IMR-90 (cell line): ENCODE measurements at regions not wholly inside any gene's neighbourhood (a gene's known extent, or its start where the extent isn't known, plus 50 kb on each side); places are given as distances from the start of the nearest gene placed in this dataset.
A peak's percentile ranks its signal among the peaks of the same experiment; 100 is the strongest.

Experiments
- ATAC-seq: fragments of 200-7000 bp; cut with Tn5 transposase; 2 replicates; pipeline ENCODE4 v1.9.1; 2020; ENCODE audit warnings: low read depth, mild to moderate bottlenecking, moderate library complexity
- BruUV-seq: library from RNA; stranded (reverse); fragments of 400-500 nt; replicated peaks from 2 replicates; lab custom pipeline; 2021; lab: Mats Ljungman, UMichigan
- CTCF ChIA-PET: fragments of 300-600 bp; formaldehyde crosslinking; extraction: SDS; loops from one replicate; lab custom pipeline; 2021; ENCODE audit warnings: antibody characterized with exemption; lab: Yijun Ruan, JAX
- POLR2A ChIA-PET: fragments of 300-600 bp; sonication (Branson Sonifier 250); formaldehyde crosslinking; loops from one replicate; lab custom pipeline; 2022; ENCODE audit warnings: antibody characterized with exemption; ENCODE audit not compliant: unreplicated experiment; lab: Charles Lee
- DNase-seq: peaks from one replicate; pipeline ENCODE4 v3.0.0; 2013
- H2AFZ ChIP-seq: replicated peaks from 2 replicates; pipeline ENCODE3; 2013; ENCODE audit warnings: low read length, mild to moderate bottlenecking; ENCODE audit not compliant: poor library complexity
- H2AK5ac ChIP-seq: 2 replicates; pipeline ENCODE4 v1.6.1; 2013; ENCODE audit warnings: low read depth, low read length, inconsistent platforms
- H2AK9ac ChIP-seq: replicated peaks from 2 replicates; pipeline ENCODE3; 2013; ENCODE audit warnings: mild to moderate bottlenecking, low read depth, low read length, moderate library complexity; ENCODE audit not compliant: poor library complexity
- H2BK120ac ChIP-seq: 2 replicates; pipeline ENCODE4 v1.6.1; 2013; ENCODE audit warnings: low read depth, low read length, inconsistent platforms
- H2BK15ac ChIP-seq: 3 replicates; pipeline ENCODE4 v1.6.1; 2013; ENCODE audit warnings: low read depth, low read length, inconsistent platforms
- H2BK20ac ChIP-seq: 2 replicates; pipeline ENCODE4 v1.6.1; 2013; ENCODE audit warnings: low read depth, mild to moderate bottlenecking, inconsistent platforms, low read length, moderate library complexity
- H2BK5ac ChIP-seq: 2 replicates; pipeline ENCODE4 v1.6.1; 2013; ENCODE audit warnings: mild to moderate bottlenecking, low read depth, low read length, inconsistent platforms; ENCODE audit not compliant: poor library complexity, severe bottlenecking
- H3K14ac ChIP-seq: replicated peaks from 2 replicates; pipeline ENCODE4 v1.6.1; 2013; ENCODE audit warnings: low read depth, low read length, inconsistent platforms
- H3K18ac ChIP-seq: 2 replicates; pipeline ENCODE4 v1.6.1; 2013; ENCODE audit warnings: low read depth, low read length, control low read depth
- H3K23ac ChIP-seq: 2 replicates; pipeline ENCODE4 v1.6.1; 2013; ENCODE audit warnings: low read depth, low read length, inconsistent platforms
- H3K27ac ChIP-seq: 2 replicates; pipeline ENCODE4 v1.5.1; 2013; ENCODE audit warnings: mild to moderate bottlenecking, control low read depth, low read length; ENCODE audit not compliant: insufficient read depth
- H3K27me3 ChIP-seq: 2 replicates; pipeline ENCODE4 v1.6.1; 2013; ENCODE audit warnings: low read length; ENCODE audit not compliant: control insufficient read depth, insufficient read depth
- H3K36me3 ChIP-seq: 2 replicates; pipeline ENCODE4 v1.6.1; 2013; ENCODE audit warnings: low read length, mixed read lengths; ENCODE audit not compliant: control insufficient read depth, insufficient read depth
- H3K4ac ChIP-seq: 2 replicates; pipeline ENCODE4 v1.6.1; 2013; ENCODE audit warnings: low read depth, low read length, inconsistent platforms
- H3K4me1 ChIP-seq: 2 replicates; pipeline ENCODE4 v1.6.1; 2013; ENCODE audit warnings: low read length, mixed read lengths; ENCODE audit not compliant: control insufficient read depth, insufficient read depth
- H3K4me2 ChIP-seq: 2 replicates; pipeline ENCODE4 v1.6.1; 2013; ENCODE audit warnings: low read depth, mild to moderate bottlenecking, control low read depth, low read length, moderate library complexity
- H3K4me3 ChIP-seq: 2 replicates; pipeline ENCODE4 v1.5.1; 2013; ENCODE audit warnings: low read depth, mild to moderate bottlenecking, control low read depth, low read length, moderate library complexity; ENCODE audit not compliant: insufficient read depth
- H3K56ac ChIP-seq: 2 replicates; pipeline ENCODE4 v1.6.1; 2013; ENCODE audit warnings: low read length, inconsistent platforms; ENCODE audit not compliant: insufficient read depth; ENCODE audit errors: extremely low read depth
- H3K79me1 ChIP-seq, 2 experiments: 2 replicates each; pipeline ENCODE4 v1.6.1; 2013; ENCODE audit warnings: low read length in 2 of 2, inconsistent platforms in 1 of 2, low read depth in 1 of 2
- H3K9ac ChIP-seq: 2 replicates; pipeline ENCODE4 v1.6.1; 2013; ENCODE audit warnings: low read depth, low read length, control low read depth
- H3K9me1 ChIP-seq: 2 replicates; pipeline ENCODE4 v1.6.1; 2013; ENCODE audit warnings: low read length, inconsistent platforms; ENCODE audit not compliant: insufficient read depth
- H3K9me3 ChIP-seq: 2 replicates; pipeline ENCODE4 v1.6.1; 2013; ENCODE audit warnings: low read length; ENCODE audit not compliant: control insufficient read depth, insufficient read depth
- H4K20me1 ChIP-seq: 2 replicates; pipeline ENCODE4 v1.6.1; 2013; ENCODE audit warnings: low read length, inconsistent platforms; ENCODE audit not compliant: insufficient read depth
- H4K5ac ChIP-seq: 2 replicates; pipeline ENCODE4 v1.6.1; 2013; ENCODE audit warnings: mild to moderate bottlenecking, low read depth, low read length, control low read depth
- H4K8ac ChIP-seq, 2 experiments: 2 replicates each; pipeline ENCODE4 v1.6.1; 2013; ENCODE audit warnings: low read depth in 2 of 2, low read length in 2 of 2, control low read depth in 1 of 2, inconsistent platforms in 1 of 2
- H4K91ac ChIP-seq: 2 replicates; pipeline ENCODE4 v1.6.1; 2013; ENCODE audit warnings: low read depth, low read length, inconsistent platforms; ENCODE audit not compliant: insufficient read depth
- BHLHE40 ChIP-seq: fragments of 150-350 bp; IDR thresholded peaks from 2 replicates; pipeline ENCODE4 v1.6.1; 2016; ENCODE audit warnings: mild to moderate bottlenecking, low read depth, low read length
- MAFK ChIP-seq: IDR thresholded peaks from 2 replicates; pipeline ENCODE4 v1.6.1; 2012; ENCODE audit warnings: low read depth, low read length, improper control_type of control experiment
- MAZ ChIP-seq: IDR thresholded peaks from 2 replicates; pipeline ENCODE4 v1.6.1; 2012; ENCODE audit warnings: low read depth, mild to moderate bottlenecking, low read length, improper control_type of control experiment, moderate library complexity, borderline replicate concordance
- MXI1 ChIP-seq: IDR thresholded peaks from 2 replicates; pipeline ENCODE4 v1.6.1; 2012; ENCODE audit warnings: low read depth, mild to moderate bottlenecking, low read length, moderate library complexity, borderline replicate concordance
- POLR2A ChIP-seq: IDR thresholded peaks from 2 replicates; pipeline ENCODE4 v1.6.1; 2012; ENCODE audit warnings: mild to moderate bottlenecking, low read depth, low read length
- RAD21 ChIP-seq: IDR thresholded peaks from 2 replicates; pipeline ENCODE4 v1.6.1; 2012; ENCODE audit warnings: low read length, improper control_type of control experiment
- RCOR1 ChIP-seq: IDR thresholded peaks from 2 replicates; pipeline ENCODE4 v1.6.1; 2012; ENCODE audit warnings: mild to moderate bottlenecking, low read length, improper control_type of control experiment; ENCODE audit not compliant: insufficient replicate concordance
- RFX5 ChIP-seq: IDR thresholded peaks from 2 replicates; pipeline ENCODE4 v1.8.0; 2012; ENCODE audit warnings: low read depth, mild to moderate bottlenecking, low read length, moderate library complexity
- WGBS, 2 experiments: methylation state at CpG; one replicate each; pipeline versions ENCODE4 v1.1.5 to v1.1.7; 2013; ENCODE audit warnings: missing lambda C conversion rate in 2 of 2; ENCODE audit not compliant: insufficient read length in 1 of 2; ENCODE audit errors: extremely low coverage in 2 of 2; 5-methylcytosine and 5-hydroxymethylcytosine counted together
- dilution Hi-C: fragments of 300-500 bp; cut with HindIII; formaldehyde crosslinking; loops from one replicate; pipeline ENCODE4 v1.14.3; 2018; ENCODE audit warnings: low sequenced_read_pairs; ENCODE audit not compliant: unreplicated experiment
- in situ Hi-C: fragments of 300-500 bp; cut with MboI; formaldehyde crosslinking; loops from 3 replicates; pipeline ENCODE4 v1.14.3; 2019; ENCODE audit warnings: low sequenced_read_pairs, inconsistent platforms, mixed read lengths
- intact Hi-C: fragments of 100-400 bp; cut with micrococcal nuclease; formaldehyde crosslinking; loops from 2 replicates; pipeline ENCODE4 v1.10.0; 2022
- TF ChIP-seq, protein P1 (sequence below): fragments of 150-350 bp; IDR thresholded peaks from 2 replicates; pipeline ENCODE4 v1.6.1; 2016; ENCODE audit warnings: low read depth, mild to moderate bottlenecking, low read length, moderate library complexity, borderline replicate concordance
- TF ChIP-seq, protein P2 (sequence below): fragments of 150-350 bp; IDR thresholded peaks from 2 replicates; pipeline ENCODE4 v1.6.1; 2017; ENCODE audit warnings: mild to moderate bottlenecking, antibody characterized with exemption, low read length, low read depth
- TF ChIP-seq, protein P3 (sequence below): conservative IDR thresholded peaks from 2 replicates; pipeline ENCODE4 v1.5.1; 2012; ENCODE audit warnings: mild to moderate bottlenecking, low read depth, low read length, improper control_type of control experiment

DNA sequence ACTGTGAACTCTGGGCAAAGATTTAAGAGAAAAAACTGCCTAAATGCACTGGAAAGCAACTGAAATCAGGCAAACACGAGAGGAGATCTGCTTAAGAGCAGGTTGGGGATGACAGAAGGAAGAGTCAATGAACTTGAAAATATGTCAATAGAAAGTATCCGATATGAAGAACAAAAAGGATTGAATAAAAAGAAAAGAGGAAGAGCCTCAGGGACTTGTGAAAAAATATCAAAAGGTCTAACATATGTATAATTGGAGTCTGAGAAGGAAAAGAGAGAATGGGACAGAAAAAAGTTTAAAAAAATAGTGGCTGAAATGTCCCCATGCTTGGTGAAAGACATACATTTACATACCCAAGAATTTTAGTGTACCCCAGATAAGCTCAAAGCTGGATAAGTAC, 195.5 kb downstream of the COPRS start:
- H3K4me1 ChIP-seq, result no peaks in the 10 kb centered on the region
- no peak overlapping the region for H2BK15ac ChIP-seq
- BruUV-seq, result no TSS peak
- H4K5ac ChIP-seq, result no peak overlapping the region
- CTCF ChIA-PET, result no interaction called here
- dilution Hi-C loops (no loop called here), intact Hi-C loops (no loop called here), in situ Hi-C loops (no loop called here)
- H2AK9ac ChIP-seq, result no peak overlapping the region
- TF ChIP-seq RFX5 (no peak), POLR2A (no peak), BHLHE40 (no peak), RCOR1 (no peak), MAFK (no peak), RAD21 (no peak), MAZ (no peak), MXI1 (no peak)
- TF ChIP-seq, protein P1, sequence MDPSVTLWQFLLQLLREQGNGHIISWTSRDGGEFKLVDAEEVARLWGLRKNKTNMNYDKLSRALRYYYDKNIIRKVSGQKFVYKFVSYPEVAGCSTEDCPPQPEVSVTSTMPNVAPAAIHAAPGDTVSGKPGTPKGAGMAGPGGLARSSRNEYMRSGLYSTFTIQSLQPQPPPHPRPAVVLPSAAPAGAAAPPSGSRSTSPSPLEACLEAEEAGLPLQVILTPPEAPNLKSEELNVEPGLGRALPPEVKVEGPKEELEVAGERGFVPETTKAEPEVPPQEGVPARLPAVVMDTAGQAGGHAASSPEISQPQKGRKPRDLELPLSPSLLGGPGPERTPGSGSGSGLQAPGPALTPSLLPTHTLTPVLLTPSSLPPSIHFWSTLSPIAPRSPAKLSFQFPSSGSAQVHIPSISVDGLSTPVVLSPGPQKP, result no peak
- TF ChIP-seq, protein P2, sequence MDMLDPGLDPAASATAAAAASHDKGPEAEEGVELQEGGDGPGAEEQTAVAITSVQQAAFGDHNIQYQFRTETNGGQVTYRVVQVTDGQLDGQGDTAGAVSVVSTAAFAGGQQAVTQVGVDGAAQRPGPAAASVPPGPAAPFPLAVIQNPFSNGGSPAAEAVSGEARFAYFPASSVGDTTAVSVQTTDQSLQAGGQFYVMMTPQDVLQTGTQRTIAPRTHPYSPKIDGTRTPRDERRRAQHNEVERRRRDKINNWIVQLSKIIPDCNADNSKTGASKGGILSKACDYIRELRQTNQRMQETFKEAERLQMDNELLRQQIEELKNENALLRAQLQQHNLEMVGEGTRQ, result no peak
- TF ChIP-seq, protein P3, sequence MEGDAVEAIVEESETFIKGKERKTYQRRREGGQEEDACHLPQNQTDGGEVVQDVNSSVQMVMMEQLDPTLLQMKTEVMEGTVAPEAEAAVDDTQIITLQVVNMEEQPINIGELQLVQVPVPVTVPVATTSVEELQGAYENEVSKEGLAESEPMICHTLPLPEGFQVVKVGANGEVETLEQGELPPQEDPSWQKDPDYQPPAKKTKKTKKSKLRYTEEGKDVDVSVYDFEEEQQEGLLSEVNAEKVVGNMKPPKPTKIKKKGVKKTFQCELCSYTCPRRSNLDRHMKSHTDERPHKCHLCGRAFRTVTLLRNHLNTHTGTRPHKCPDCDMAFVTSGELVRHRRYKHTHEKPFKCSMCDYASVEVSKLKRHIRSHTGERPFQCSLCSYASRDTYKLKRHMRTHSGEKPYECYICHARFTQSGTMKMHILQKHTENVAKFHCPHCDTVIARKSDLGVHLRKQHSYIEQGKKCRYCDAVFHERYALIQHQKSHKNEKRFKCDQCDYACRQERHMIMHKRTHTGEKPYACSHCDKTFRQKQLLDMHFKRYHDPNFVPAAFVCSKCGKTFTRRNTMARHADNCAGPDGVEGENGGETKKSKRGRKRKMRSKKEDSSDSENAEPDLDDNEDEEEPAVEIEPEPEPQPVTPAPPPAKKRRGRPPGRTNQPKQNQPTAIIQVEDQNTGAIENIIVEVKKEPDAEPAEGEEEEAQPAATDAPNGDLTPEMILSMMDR, result no peak
- no peaks in the 10 kb centered on the region for H4K20me1 ChIP-seq
- H3K4me3 ChIP-seq, result no peak overlapping the region
- H2BK5ac ChIP-seq, result no peak overlapping the region
- no peak overlapping the region for H2BK20ac ChIP-seq
- POLR2A ChIA-PET, result no interaction called here
- H3K9me3 ChIP-seq, result peaks cover 22% of the 10 kb centered on the region
- ATAC-seq, result no peak
- peak; percentile 28 for DNase-seq
- H2AFZ ChIP-seq, result no peak overlapping the region
- H2AK5ac ChIP-seq, result no peak overlapping the region
- no peak overlapping the region for H3K56ac ChIP-seq
- no peak overlapping the region for H3K23ac ChIP-seq
- no peak overlapping the region for H3K4me2 ChIP-seq
- H3K79me1 ChIP-seq, result no peaks in the 10 kb centered on the region
- no peaks in the 10 kb centered on the region for H3K36me3 ChIP-seq
- no peak overlapping the region for H3K18ac ChIP-seq
- H2BK120ac ChIP-seq, result no peak overlapping the region
- H3K9me1 ChIP-seq, result peaks cover 1% of the 10 kb centered on the region; the same call in 1 of the 2 replicates
- no CpG with 5 or more reads among the region's 2 CpGs for WGBS, 2 experiments
- no peak overlapping the region for H4K8ac ChIP-seq
- no peak overlapping the region for H4K91ac ChIP-seq
- H3K9ac ChIP-seq, result no peak overlapping the region
- no peak overlapping the region for H3K4ac ChIP-seq
- no peak overlapping the region for H3K27ac ChIP-seq
- H3K14ac ChIP-seq, result no peak overlapping the region
- H3K27me3 ChIP-seq, result peaks cover 2% of the 10 kb centered on the region; the same call in 1 of the 2 replicates
